Spinal cord (tissue), 9 donors: ENCODE measurements at regions not wholly inside any gene's neighbourhood (a gene's known extent, or its start where the extent isn't known, plus 50 kb on each side); places are given as distances from the start of the nearest gene placed in this dataset.

Experiments used
- DNase-seq, 6 donors: peaks; one replicate each; pipeline versions ENCODE4 v3.0.0 to v3.0.0-alpha.2; 2013 to 2015; ENCODE audit warnings: low spot score in 6 of 6, low read depth in 4 of 6
- H3K27ac ChIP-seq: one replicate; pipeline ENCODE4 v1.5.1; 2013; ENCODE audit warnings: low read depth, low read length, control low read depth
- H3K27me3 ChIP-seq: one replicate; pipeline ENCODE4 v1.6.1; 2013; ENCODE audit warnings: low read length; ENCODE audit not compliant: control insufficient read depth, insufficient read depth
- H3K36me3 ChIP-seq: one replicate; pipeline ENCODE4 v1.6.1; 2013; ENCODE audit warnings: low read length; ENCODE audit not compliant: control insufficient read depth, insufficient read depth
- H3K4me1 ChIP-seq: one replicate; pipeline ENCODE4 v1.6.1; 2013; ENCODE audit warnings: low read length; ENCODE audit not compliant: control insufficient read depth, insufficient read depth
- H3K4me3 ChIP-seq: one replicate; pipeline ENCODE4 v1.5.1; 2013; ENCODE audit warnings: low read depth, low read length, control low read depth
- H3K9me3 ChIP-seq: one replicate; pipeline ENCODE4 v1.6.1; 2013; ENCODE audit warnings: low read length; ENCODE audit not compliant: control insufficient read depth, insufficient read depth
- WGBS: methylation state at CpG from one replicate; pipeline ENCODE4 v1.1.5; 2013; ENCODE audit warnings: missing lambda C conversion rate; ENCODE audit not compliant: insufficient coverage; 5-methylcytosine and 5-hydroxymethylcytosine counted together
- donor health status: healthy.

- WGBS = 100% methylated on average over 1 of the region's 4 CpGs
These were observed 51.0 kb upstream of the PRB2 start for GRCh38 chr12:11446372-11446771.

GRCh38 chr12:11457996-11458645 is 62.8 kb upstream of the PRB2 start:
- no peaks in the 10 kb centered on the region for H3K36me3 ChIP-seq
- H3K4me1 ChIP-seq = no peaks in the 10 kb centered on the region
- DNase-seq = no peak
- H3K27me3 ChIP-seq = no peaks in the 10 kb centered on the region
- no peak overlapping the region for H3K27ac ChIP-seq
- WGBS = 88% methylated on average over 8 of the region's 20 CpGs
- no peaks in the 10 kb centered on the region for H3K9me3 ChIP-seq
- H3K4me3 ChIP-seq = no peak overlapping the region

More at GRCh38 chr12:11446372-11446771, 51.0 kb upstream of the PRB2 start:
- H3K27me3 ChIP-seq = no peaks in the 10 kb centered on the region
- H3K4me1 ChIP-seq = no peaks in the 10 kb centered on the region
- H3K36me3 ChIP-seq = no peaks in the 10 kb centered on the region
- no peak for DNase-seq
- no peaks in the 10 kb centered on the region for H3K9me3 ChIP-seq
- H3K4me3 ChIP-seq = no peak overlapping the region
- H3K27ac ChIP-seq = no peak overlapping the region

DNA sequence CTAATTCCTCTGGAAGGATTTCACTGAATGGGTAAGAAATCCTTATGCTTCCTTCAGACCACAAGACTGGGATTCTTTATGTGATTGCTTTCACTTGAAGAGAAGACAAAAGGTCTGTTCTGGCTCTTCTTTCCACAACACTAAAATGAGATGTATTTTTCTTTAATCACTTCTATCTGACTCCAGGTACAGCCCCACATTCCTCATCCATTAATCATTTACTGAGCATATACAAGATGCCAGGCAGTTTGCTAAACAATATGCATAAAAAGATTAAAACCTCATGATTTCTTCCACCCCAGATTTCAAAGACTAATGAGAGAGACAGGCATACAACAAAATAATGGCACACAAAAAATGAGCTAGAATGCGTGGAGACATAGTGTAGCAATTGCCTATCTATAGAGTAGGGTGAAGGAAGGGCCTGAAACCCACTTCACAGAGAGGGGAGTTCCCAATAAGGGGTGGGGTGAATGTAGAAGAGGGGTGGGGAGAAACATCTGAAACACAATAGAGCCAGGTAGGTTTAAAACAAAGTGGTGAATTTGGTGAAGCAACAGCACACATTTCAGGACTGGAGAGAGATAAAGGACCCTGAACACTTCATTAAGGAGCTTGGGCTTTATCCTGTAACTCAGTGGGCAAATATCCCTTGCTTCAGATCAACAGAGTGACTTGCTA is 65.1 kb upstream of the PRB2 start:
- no peak overlapping the region for H3K4me3 ChIP-seq
- H3K4me1 ChIP-seq = no peaks in the 10 kb centered on the region
- no peaks in the 10 kb centered on the region for H3K9me3 ChIP-seq
- no peaks in the 10 kb centered on the region for H3K36me3 ChIP-seq
- no CpG with 5 or more reads among the region's 1 CpG for WGBS
- no peaks in the 10 kb centered on the region for H3K27me3 ChIP-seq
- DNase-seq = no peak
- H3K27ac ChIP-seq = no peak overlapping the region

DNA sequence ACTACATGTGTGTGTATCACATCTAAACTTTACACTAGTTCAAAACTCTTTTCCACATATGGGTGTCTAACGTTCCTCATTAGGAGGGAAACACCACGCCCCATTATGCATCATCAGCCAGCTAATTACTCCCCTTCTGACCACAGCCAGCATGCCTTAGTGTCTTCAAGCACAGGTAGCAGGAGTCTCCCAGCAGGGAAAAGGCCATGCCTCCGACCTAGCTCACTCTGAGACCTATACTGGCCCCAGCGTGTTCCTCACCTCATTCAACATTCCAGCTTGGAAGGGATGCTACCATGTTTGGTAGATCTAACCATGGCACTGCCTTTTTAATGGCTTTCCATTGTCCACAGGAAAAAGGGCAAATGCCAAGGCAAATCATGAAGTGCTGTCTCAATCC is 66.1 kb upstream of the PRB2 start:
- Histone ChIP-seq H3K4me1 (no peaks in the 10 kb centered on the region), H3K27me3 (no peaks in the 10 kb centered on the region), H3K27ac (no peak overlapping the region), H3K36me3 (no peaks in the 10 kb centered on the region), H3K9me3 (no peaks in the 10 kb centered on the region), H3K4me3 (no peak overlapping the region)
- WGBS = 75% methylated on average over 2 of the region's 4 CpGs
- DNase-seq = no peak

DNA sequence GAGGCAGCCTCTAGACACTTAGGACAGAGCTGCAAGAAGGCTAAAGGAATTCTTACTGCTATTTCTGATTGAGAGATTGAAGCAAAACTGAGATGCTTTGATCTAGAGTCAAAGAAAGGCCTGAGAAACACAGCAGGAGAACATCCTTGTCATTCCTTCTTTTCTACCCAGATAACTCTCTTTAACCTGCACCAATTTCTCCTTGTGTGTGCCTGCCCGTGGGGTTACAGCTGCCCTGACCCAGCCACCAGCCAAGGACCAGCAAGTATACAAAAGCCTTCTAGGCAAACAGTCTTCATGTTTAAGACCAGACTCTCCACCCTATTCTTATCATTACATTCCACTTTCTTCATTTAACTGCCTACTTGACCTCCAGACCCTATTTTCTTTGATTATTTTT is 81.7 kb upstream of the PRB2 start:
- Histone ChIP-seq H3K4me1 (no peaks in the 10 kb centered on the region), H3K27me3 (no peaks in the 10 kb centered on the region), H3K27ac (no peak overlapping the region), H3K4me3 (no peak overlapping the region), H3K36me3 (no peaks in the 10 kb centered on the region), H3K9me3 (no peaks in the 10 kb centered on the region)
- WGBS = 40% methylated on average over 1 of the region's 1 CpG
- DNase-seq = no peak

DNA sequence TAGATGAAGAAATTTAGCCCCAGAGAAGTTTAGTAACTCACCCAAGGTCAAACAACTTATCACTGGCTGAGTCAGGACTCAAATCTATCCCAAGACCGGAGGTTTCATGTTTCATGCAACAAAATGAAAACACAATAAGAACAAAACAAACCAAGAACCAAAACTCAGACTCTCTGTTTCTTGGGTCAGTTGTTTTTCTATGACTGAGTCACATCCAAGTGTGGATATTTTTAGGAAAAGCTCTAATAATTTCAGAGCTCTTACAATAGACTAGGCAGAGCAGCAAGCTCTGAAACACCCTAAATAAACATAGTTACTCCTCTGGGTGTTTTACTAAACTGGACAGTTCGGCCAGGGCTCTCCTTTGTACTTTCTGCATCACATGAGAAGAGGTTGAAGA is 87.6 kb upstream of the PRB2 start:
- no peak for DNase-seq
- Histone ChIP-seq H3K27me3 (no peaks in the 10 kb centered on the region), H3K9me3 (no peaks in the 10 kb centered on the region), H3K27ac (no peak overlapping the region), H3K36me3 (no peaks in the 10 kb centered on the region), H3K4me1 (no peaks in the 10 kb centered on the region), H3K4me3 (no peak overlapping the region)
- no CpG with 5 or more reads among the region's 2 CpGs for WGBS

DNA sequence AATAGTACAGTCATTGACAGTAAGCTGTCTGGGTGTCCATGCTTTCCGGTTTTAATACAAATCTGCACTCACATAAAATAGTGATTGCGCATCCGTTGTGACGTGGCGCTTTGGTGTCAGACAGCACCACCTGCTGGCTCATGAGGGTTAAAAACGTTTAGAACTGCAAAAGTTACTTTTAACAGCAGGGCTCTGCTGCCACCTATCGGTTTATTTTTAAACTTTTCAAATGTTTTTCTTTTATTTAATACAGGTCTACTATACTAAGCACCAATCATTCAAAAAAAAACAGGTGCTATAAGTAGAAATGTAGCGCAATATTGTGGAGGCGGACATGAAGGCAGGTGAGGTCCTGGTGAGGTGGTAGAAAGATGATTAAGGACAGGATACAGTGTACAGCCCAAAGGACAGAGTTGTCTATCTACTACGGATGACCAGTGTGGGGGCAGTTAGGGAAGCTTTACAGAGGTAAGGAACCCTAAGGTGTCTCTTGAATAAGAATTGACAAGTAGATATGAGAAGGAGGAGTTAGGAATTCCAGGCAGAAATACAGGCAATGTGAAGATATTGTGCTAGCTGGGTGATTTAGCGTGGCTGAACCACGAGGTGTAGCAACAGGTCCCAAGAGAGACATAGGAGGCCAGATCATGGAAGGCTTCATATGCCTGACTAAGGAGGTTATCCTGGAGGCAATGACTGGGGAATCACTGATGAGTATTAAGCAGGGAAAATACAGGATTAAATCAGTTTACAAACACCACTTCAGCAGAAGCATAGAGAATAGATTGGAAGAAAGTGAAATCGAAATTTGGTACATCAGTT is 91.5 kb upstream of the PRB2 start:
- Histone ChIP-seq H3K27ac (no peak overlapping the region), H3K4me3 (no peak overlapping the region), H3K9me3 (no peaks in the 10 kb centered on the region), H3K36me3 (no peaks in the 10 kb centered on the region), H3K27me3 (no peaks in the 10 kb centered on the region), H3K4me1 (no peaks in the 10 kb centered on the region)
- 25% methylated on average over 10 of the region's 13 CpGs for WGBS
- peak; percentile 35 to 97 (median 76) for DNase-seq

GRCh38 chr12:11496157-11496851 is 100.9 kb upstream of the PRB2 start:
- no peak for DNase-seq
- peaks cover 15% of the 10 kb centered on the region for H3K4me1 ChIP-seq
- no peaks in the 10 kb centered on the region for H3K27me3 ChIP-seq
- 75% methylated on average over 2 of the region's 3 CpGs for WGBS
- no peak overlapping the region for H3K4me3 ChIP-seq
- no peaks in the 10 kb centered on the region for H3K36me3 ChIP-seq
- H3K9me3 ChIP-seq = no peaks in the 10 kb centered on the region
- H3K27ac ChIP-seq = no peak overlapping the region

- H3K4me1 ChIP-seq = peaks cover 15% of the 10 kb centered on the region
- no peak for DNase-seq
- H3K36me3 ChIP-seq = no peaks in the 10 kb centered on the region
- peaks cover 2% of the 10 kb centered on the region for H3K27me3 ChIP-seq
- 88% methylated on average over 7 of the region's 7 CpGs for WGBS
- no peak overlapping the region for H3K27ac ChIP-seq
- H3K9me3 ChIP-seq = no peaks in the 10 kb centered on the region
- H3K4me3 ChIP-seq = no peak overlapping the region
These were observed 102.1 kb upstream of the PRB2 start for GRCh38 chr12:11497438-11497837.
